Gastroesophageal sphincter (tissue), 4 donors: ENCODE measurements at regions not wholly inside any gene's neighbourhood (a gene's known extent, or its start where the extent isn't known, plus 50 kb on each side); places are given as distances from the start of the nearest gene placed in this dataset.
A peak's percentile ranks its signal among the peaks of the same experiment; 100 is the strongest.
"Not testable (repeated sequence)": the region's sequence is repeated elsewhere in the genome, so short reads cannot be mapped to it uniquely, and the experiment has no call there.

Experiments used
- ATAC-seq: fragments of 150-250 bp; one replicate; pipeline ENCODE4 v1.9.1; 2016; ENCODE audit warnings: mild to moderate bottlenecking, moderate library complexity
- H3K27ac ChIP-seq, 4 donors: fragments of 200-600 bp; sonication (generic) in 3 of 4; 1 replicate in 3 of 4; 2 replicates in 1 of 4; pipeline ENCODE4 v1.5.1; 2016 to 2019
- H3K27me3 ChIP-seq: fragments of 200-600 bp; sonication (generic); one replicate; pipeline ENCODE4 v1.5.1; 2019
- H3K36me3 ChIP-seq, 2 donors: fragments of 200-600 bp; sonication (generic); one replicate each; pipeline ENCODE4 v1.5.1; 2019; ENCODE audit warnings: control low read depth in 1 of 2
- H3K4me1 ChIP-seq, 3 donors: fragments of 200-600 bp; sonication (generic); 1 replicate in 2 of 3; 2 replicates in 1 of 3; pipeline ENCODE4 v1.5.1; 2016 to 2019; ENCODE audit warnings: control low read depth in 2 of 3
- H3K4me3 ChIP-seq, 2 donors: fragments of 200-600 bp; sonication (generic); one replicate each; pipeline ENCODE4 v1.5.1; 2019; ENCODE audit warnings: mild to moderate bottlenecking in 1 of 2, moderate library complexity in 1 of 2
- H3K9me3 ChIP-seq, 3 donors: fragments of 200-600 bp; sonication (generic); one replicate each; pipeline ENCODE4 v1.5.1; 2017 to 2019; ENCODE audit warnings: control low read depth in 2 of 3
- CTCF ChIP-seq, 4 experiments: fragments of 200-600 bp in 2 of 4; fragments of 450-650 bp in 2 of 4; sonication (generic) in 1 of 4; IDR thresholded peaks; one replicate each; pipeline ENCODE4 v1.5.1; 2017 to 2019; ENCODE audit warnings: antibody characterized with exemption in 4 of 4, mild to moderate bottlenecking in 2 of 4, moderate library complexity in 2 of 4
- EP300 ChIP-seq: sonication (generic); formaldehyde crosslinking; IDR thresholded peaks from one replicate; pipeline ENCODE4 v1.6.1; 2017; ENCODE audit warnings: antibody characterized with exemption, mild to moderate bottlenecking
- POLR2A ChIP-seq, 2 donors: fragments of 450-650 bp; IDR thresholded peaks; one replicate each; pipeline ENCODE4 v1.6.1; 2017; ENCODE audit warnings: antibody characterized with exemption in 2 of 2, mild to moderate bottlenecking in 2 of 2, moderate library complexity in 1 of 2
- POLR2AphosphoS5 ChIP-seq: sonication (generic); formaldehyde crosslinking; IDR thresholded peaks from one replicate; pipeline ENCODE4 v1.6.1; 2017; ENCODE audit warnings: antibody characterized with exemption
- WGBS, 2 donors: methylation state at CpG; one replicate each; pipeline ENCODE4 v1.1.5; 2018; ENCODE audit warnings: low coverage in 1 of 2; 5-methylcytosine and 5-hydroxymethylcytosine counted together

GRCh38 chr6:149140137-149140909 is 177.2 kb upstream of the TAB2 start:
- Histone ChIP-seq H3K27me3 (no peaks in the 10 kb centered on the region), H3K36me3 (no peaks in the 10 kb centered on the region), H3K4me1 (no peaks in the 10 kb centered on the region), H3K9me3 (no peaks in the 10 kb centered on the region), H3K4me3 (no peak overlapping the region), H3K27ac (no peak overlapping the region)
- WGBS, 2 donors = 66 to 77% methylated on average over 6 to 10 of the region's 12 CpGs
- TF ChIP-seq EP300 (no peak), POLR2A (IDR thresholded peaks at IDR 0.05) (no peak), POLR2AphosphoS5 (no peak)
- ATAC-seq = no peak

- no peaks in the 10 kb centered on the region for H3K4me1 ChIP-seq
- 64 to 89% methylated on average over 1 of the region's 1 CpG for WGBS, 2 donors
- TF ChIP-seq POLR2AphosphoS5 = no peak
- TF ChIP-seq POLR2A (IDR thresholded peaks at IDR 0.05) = no peak
- no peak for TF ChIP-seq CTCF (IDR thresholded peaks at IDR 0.05)
- TF ChIP-seq EP300 = no peak
- H3K9me3 ChIP-seq = no peaks in the 10 kb centered on the region
- no peaks in the 10 kb centered on the region for H3K36me3 ChIP-seq
- no peak overlapping the region for H3K27ac ChIP-seq
- H3K27me3 ChIP-seq = no peaks in the 10 kb centered on the region
- no peak overlapping the region for H3K4me3 ChIP-seq
- ATAC-seq = no peak
Observed at GRCh38 chr6:149140910-149141290, 176.6 kb upstream of the TAB2 start.

- no peaks in the 10 kb centered on the region for H3K9me3 ChIP-seq
- H3K4me3 ChIP-seq = no peak overlapping the region
- WGBS, 2 donors = 64 to 100% methylated on average over 2 of the region's 2 CpGs
- ATAC-seq = no peak
- no peak overlapping the region for H3K27ac ChIP-seq
- H3K36me3 ChIP-seq = no peaks in the 10 kb centered on the region
- TF ChIP-seq CTCF (IDR thresholded peaks at IDR 0.05) (no peak), POLR2AphosphoS5 (no peak), POLR2A (IDR thresholded peaks at IDR 0.05) (no peak), EP300 (no peak)
- no peaks in the 10 kb centered on the region for H3K27me3 ChIP-seq
- H3K4me1 ChIP-seq = no peaks in the 10 kb centered on the region
Observed at GRCh38 chr6:149142924-149143429, 174.5 kb upstream of the TAB2 start.

GRCh38 chr6:149145800-149146199 is 171.7 kb upstream of the TAB2 start:
- not testable (repeated sequence) for ATAC-seq, H3K4me1 ChIP-seq, H3K27ac ChIP-seq, H3K27me3 ChIP-seq, H3K9me3 ChIP-seq, H3K36me3 ChIP-seq, H3K4me3 ChIP-seq

- H3K4me1 ChIP-seq = no peaks in the 10 kb centered on the region
- 7 to 8% methylated on average over 3 of the region's 3 CpGs for WGBS, 2 donors
- peak; percentile 43 for ATAC-seq
- no peaks in the 10 kb centered on the region for H3K36me3 ChIP-seq
- H3K27ac ChIP-seq = no peak overlapping the region
- H3K27me3 ChIP-seq = no peaks in the 10 kb centered on the region
- H3K9me3 ChIP-seq = no peaks in the 10 kb centered on the region
- TF ChIP-seq EP300 (no peak), POLR2AphosphoS5 (no peak), CTCF (IDR thresholded peaks at IDR 0.05) (no peak), POLR2A (IDR thresholded peaks at IDR 0.05) (no peak)
- H3K4me3 ChIP-seq = no peak overlapping the region
Observed at GRCh38 chr6:149147195-149147594, 170.3 kb upstream of the TAB2 start.

GRCh38 chr6:149147938-149148718 is 169.4 kb upstream of the TAB2 start:
- H3K36me3 ChIP-seq = no peaks in the 10 kb centered on the region
- no peaks in the 10 kb centered on the region for H3K4me1 ChIP-seq
- H3K4me3 ChIP-seq = no peak overlapping the region
- no peak overlapping the region for H3K27ac ChIP-seq
- peaks cover 0 to 1% (median 0%) of the 10 kb centered on the region in 3 donors for H3K9me3 ChIP-seq
- H3K27me3 ChIP-seq = no peaks in the 10 kb centered on the region
- 32 to 59% methylated on average over 6 to 9 of the region's 9 CpGs for WGBS, 2 donors
- TF ChIP-seq CTCF (IDR thresholded peaks at IDR 0.05) (no peak), POLR2AphosphoS5 (no peak), POLR2A (IDR thresholded peaks at IDR 0.05) (no peak), EP300 (no peak)
- ATAC-seq = no peak
